DND-41 (cell line): ENCODE measurements at regions not wholly inside any gene's neighbourhood (a gene's known extent, or its start where the extent isn't known, plus 50 kb on each side); places are given as distances from the start of the nearest gene placed in this dataset.
A peak's percentile ranks its signal among the peaks of the same experiment; 100 is the strongest.

Source experiments
- ATAC-seq: fragments of 200-7000 bp; cut with Tn5 transposase; 3 replicates; pipeline ENCODE4 v1.9.1; 2021; ENCODE audit warnings: low read depth; ENCODE audit not compliant: insufficient read depth
- DNase-seq: peaks from one replicate; pipeline ENCODE4 v3.0.0-alpha.2; 2020
- H2AFZ ChIP-seq: 2 replicates; pipeline ENCODE4 v1.6.0; 2012; ENCODE audit warnings: low read depth, low read length
- H3K27ac ChIP-seq: 2 replicates; pipeline ENCODE4 v1.5.1; 2012; ENCODE audit warnings: low read length, inconsistent platforms
- H3K27me3 ChIP-seq: fragments of 200-600 bp; sonication (generic); 2 replicates; pipeline ENCODE4 v1.6.0; 2012; ENCODE audit warnings: low read length, mild to moderate bottlenecking, inconsistent platforms; ENCODE audit not compliant: insufficient read depth, poor library complexity
- H3K36me3 ChIP-seq: 2 replicates; pipeline ENCODE4 v1.5.1; 2012; ENCODE audit warnings: low read length, inconsistent platforms; ENCODE audit not compliant: insufficient read depth
- H3K4me1 ChIP-seq: 2 replicates; pipeline ENCODE4 v1.5.1; 2012; ENCODE audit warnings: mild to moderate bottlenecking, low read length; ENCODE audit not compliant: insufficient read depth
- H3K4me2 ChIP-seq: 2 replicates; pipeline ENCODE4 v1.6.0; 2012; ENCODE audit warnings: mild to moderate bottlenecking, moderate library complexity, low read length, inconsistent platforms; ENCODE audit not compliant: insufficient read depth
- H3K4me3 ChIP-seq, 2 experiments: fragments of 200-600 bp in 1 of 2; shearing (Covaris generic) in 1 of 2; 2 replicates each; pipeline ENCODE4 v1.5.1; 2012 to 2016; ENCODE audit warnings: inconsistent platforms in 2 of 2, low read length in 2 of 2, mild to moderate bottlenecking in 2 of 2, low read depth in 1 of 2, moderate library complexity in 1 of 2
- H3K79me2 ChIP-seq: 2 replicates; pipeline ENCODE4 v1.6.0; 2012; ENCODE audit warnings: low read length, inconsistent platforms; ENCODE audit not compliant: insufficient read depth
- H3K9ac ChIP-seq: 2 replicates; pipeline ENCODE4 v1.6.0; 2012; ENCODE audit warnings: low read depth, mild to moderate bottlenecking, inconsistent platforms, low read length, moderate library complexity
- H3K9me3 ChIP-seq: 2 replicates; pipeline ENCODE4 v1.5.1; 2012; ENCODE audit warnings: low read length, moderate library complexity, mild to moderate bottlenecking, inconsistent platforms; ENCODE audit not compliant: insufficient read depth, severe bottlenecking
- H4K20me1 ChIP-seq: 2 replicates; pipeline ENCODE4 v1.6.0; 2012; ENCODE audit warnings: low read length; ENCODE audit not compliant: insufficient read depth
- CTCF ChIP-seq: IDR thresholded peaks from 2 replicates; pipeline ENCODE4 v1.5.1; 2012; ENCODE audit warnings: borderline replicate concordance, low read length, moderate library complexity, mild to moderate bottlenecking; ENCODE audit not compliant: poor library complexity, severe bottlenecking; ENCODE audit errors: extremely low read depth
- EZH2 ChIP-seq: IDR thresholded peaks from 3 replicates; pipeline ENCODE4 v1.6.1; 2012; ENCODE audit warnings: borderline replicate concordance, low read depth, mild to moderate bottlenecking, moderate library complexity, low read length, inconsistent platforms; ENCODE audit not compliant: severe bottlenecking

DNA sequence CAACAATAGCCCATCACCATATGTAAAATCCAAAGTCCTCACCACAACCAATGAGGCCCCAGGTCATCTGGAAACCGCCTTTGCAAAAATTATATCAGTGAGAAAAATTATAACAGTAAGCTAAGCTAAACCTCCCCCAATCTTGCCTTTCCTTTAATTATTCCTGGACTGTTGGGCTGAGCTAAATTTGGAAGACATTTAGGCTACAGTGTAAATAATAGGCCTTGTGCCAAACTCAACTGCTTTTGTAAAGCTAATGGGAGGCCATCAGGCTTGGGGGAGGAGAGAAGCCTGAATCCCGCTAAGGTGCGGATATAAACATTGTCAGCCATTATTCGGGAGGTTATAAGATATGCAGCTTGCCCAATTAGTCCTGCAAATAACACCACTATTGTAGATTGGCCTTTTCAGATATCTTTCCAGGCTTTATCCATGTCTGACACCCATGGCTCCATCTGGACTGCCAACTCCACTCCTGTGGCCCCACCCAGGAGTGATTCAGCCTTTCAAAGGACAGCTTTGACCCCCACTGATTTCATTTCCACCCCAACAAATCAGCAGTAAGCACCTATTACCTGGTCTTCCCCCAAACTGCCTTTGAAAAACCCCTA lies 53.0 kb upstream of the CA12 start:
- Histone ChIP-seq H3K4me1 (peaks cover 16% of the 10 kb centered on the region), H3K9ac (no peak overlapping the region), H3K36me3 (no peaks in the 10 kb centered on the region), H3K27me3 (no peaks in the 10 kb centered on the region), H2AFZ (no peak overlapping the region), H3K79me2 (no peaks in the 10 kb centered on the region), H3K9me3 (no peaks in the 10 kb centered on the region), H3K4me3 (no peak overlapping the region), H4K20me1 (no peaks in the 10 kb centered on the region), H3K4me2 (no peak overlapping the region), H3K27ac (no peak overlapping the region)
- DNase-seq (no peak), ATAC-seq (no peak)
- TF ChIP-seq CTCF (no peak), EZH2 (no peak)

GRCh38 chr15:63435204-63435820 lies 53.7 kb upstream of the CA12 start:
- peaks cover 16% of the 10 kb centered on the region for H3K4me1 ChIP-seq
- no peaks in the 10 kb centered on the region for H4K20me1 ChIP-seq
- TF ChIP-seq CTCF (no peak), EZH2 (no peak)
- no peaks in the 10 kb centered on the region for H3K36me3 ChIP-seq
- no peak overlapping the region for H3K9ac ChIP-seq
- no peak overlapping the region for H3K27ac ChIP-seq
- no peak overlapping the region for H2AFZ ChIP-seq
- H3K4me2 ChIP-seq = no peak overlapping the region
- no peaks in the 10 kb centered on the region for H3K27me3 ChIP-seq
- ATAC-seq (no peak), DNase-seq (no peak)
- no peaks in the 10 kb centered on the region for H3K9me3 ChIP-seq
- H3K4me3 ChIP-seq = no peak overlapping the region
- H3K79me2 ChIP-seq = no peaks in the 10 kb centered on the region

DNA sequence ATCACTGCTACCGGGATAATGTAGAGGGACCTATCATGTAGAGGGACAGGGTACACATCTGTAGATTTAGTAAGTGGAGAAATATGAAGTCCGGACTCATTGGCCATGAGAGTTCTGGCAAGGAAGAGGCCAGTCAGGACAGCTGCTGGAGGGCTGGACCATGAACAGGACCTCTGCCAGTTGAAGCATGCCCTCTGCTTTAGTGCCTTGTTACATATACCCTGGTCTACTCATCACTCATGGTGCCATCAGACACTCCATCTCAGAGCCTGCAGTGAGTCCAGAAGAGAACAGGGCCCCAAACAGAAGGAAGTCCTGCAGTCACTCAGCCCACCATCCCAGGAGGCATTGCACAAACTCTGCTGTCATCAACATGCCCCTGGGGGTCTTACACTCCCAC lies 54.7 kb upstream of the CA12 start:
- H3K79me2 ChIP-seq = no peaks in the 10 kb centered on the region
- no peak overlapping the region for H3K4me3 ChIP-seq
- peaks cover 16% of the 10 kb centered on the region for H3K4me1 ChIP-seq
- H3K27me3 ChIP-seq = no peaks in the 10 kb centered on the region
- no peaks in the 10 kb centered on the region for H3K36me3 ChIP-seq
- H3K4me2 ChIP-seq = peak overlapping the region; percentile 34
- ATAC-seq (no peak), DNase-seq (no peak)
- no peaks in the 10 kb centered on the region for H3K9me3 ChIP-seq
- peak overlapping the region; percentile 84 for H2AFZ ChIP-seq
- no peaks in the 10 kb centered on the region for H4K20me1 ChIP-seq
- H3K9ac ChIP-seq = peak overlapping the region; percentile 49
- TF ChIP-seq EZH2 (no peak), CTCF (no peak)
- peak overlapping the region; percentile 85 for H3K27ac ChIP-seq
